ENCODE measurements at regions not wholly inside any gene's neighbourhood (a gene's known extent, or its start where the extent isn't known, plus 50 kb on each side); places are given as distances from the start of the nearest gene placed in this dataset.
"Not testable (repeated sequence)": the region's sequence is repeated elsewhere in the genome, so short reads cannot be mapped to it uniquely, and the experiment has no call there.

GRCh38 chr16:26863931-26864330 is 202.8 kb upstream of the C16orf82 start:
- DNase-seq (ENCODE audit: low read depth in 3 of 3) = no peak

GRCh38 chr16:26874318-26874717 is 192.4 kb upstream of the C16orf82 start:
- DNase-seq (ENCODE audit: low read depth in 3 of 3) = not testable (repeated sequence)

GRCh38 chr16:26877421-26877820 is 189.3 kb upstream of the C16orf82 start:
- no peak for DNase-seq (ENCODE audit: low read depth in 3 of 3)

GRCh38 chr16:26885674-26886073 is 181.1 kb upstream of the C16orf82 start:
- DNase-seq (ENCODE audit: low read depth in 3 of 3) = no peak

GRCh38 chr16:26889740-26890139 is 177.0 kb upstream of the C16orf82 start:
- no peak for DNase-seq (ENCODE audit: low read depth in 3 of 3)

- no peak for DNase-seq (ENCODE audit: low read depth in 3 of 3)
Observed at GRCh38 chr16:26898200-26898599, 168.5 kb upstream of the C16orf82 start.

GRCh38 chr16:26901196-26901861 is 165.4 kb upstream of the C16orf82 start:
- DNase-seq (ENCODE audit: low read depth in 3 of 3) = no peak

- DNase-seq (ENCODE audit: low read depth in 3 of 3) = no peak
Observed at GRCh38 chr16:26901983-26902382, 164.7 kb upstream of the C16orf82 start.

GRCh38 chr16:26905336-26905735 is 161.4 kb upstream of the C16orf82 start:
- DNase-seq (ENCODE audit: low read depth in 3 of 3) = no peak

- DNase-seq (ENCODE audit: low read depth in 3 of 3) = no peak
Observed at GRCh38 chr16:26909623-26910022, 157.1 kb upstream of the C16orf82 start.

GRCh38 chr16:26911436-26911835 is 155.3 kb upstream of the C16orf82 start:
- no peak for DNase-seq (ENCODE audit: low read depth in 3 of 3)

- no peak for DNase-seq (ENCODE audit: low read depth in 3 of 3)
Observed at GRCh38 chr16:26913851-26914250, 152.9 kb upstream of the C16orf82 start.

GRCh38 chr16:26930786-26931581 is 135.7 kb upstream of the C16orf82 start:
- no peak for DNase-seq (ENCODE audit: low read depth in 3 of 3)

- DNase-seq (ENCODE audit: low read depth in 3 of 3) = no peak
Observed at GRCh38 chr16:26950636-26951035, 116.1 kb upstream of the C16orf82 start.

GRCh38 chr16:26951950-26952349 is 114.8 kb upstream of the C16orf82 start:
- no peak for DNase-seq (ENCODE audit: low read depth in 3 of 3)

GRCh38 chr16:26952411-26952810 is 114.3 kb upstream of the C16orf82 start:
- DNase-seq (ENCODE audit: low read depth in 3 of 3) = no peak

GRCh38 chr16:26957283-26957859 is 109.4 kb upstream of the C16orf82 start:
- no peak for DNase-seq (ENCODE audit: low read depth in 3 of 3)

GRCh38 chr16:26959416-26960009 is 107.2 kb upstream of the C16orf82 start:
- DNase-seq (ENCODE audit: low read depth in 3 of 3) = no peak

GRCh38 chr16:26961459-26961858 is 105.3 kb upstream of the C16orf82 start:
- DNase-seq (ENCODE audit: low read depth in 3 of 3) = no peak

GRCh38 chr16:26963109-26963508 is 103.6 kb upstream of the C16orf82 start:
- no peak for DNase-seq (ENCODE audit: low read depth in 3 of 3)

- no peak for DNase-seq (ENCODE audit: low read depth in 3 of 3)
Observed at GRCh38 chr16:26969589-26970231, 97.0 kb upstream of the C16orf82 start.

GRCh38 chr16:26970292-26970691 is 96.4 kb upstream of the C16orf82 start:
- no peak for DNase-seq (ENCODE audit: low read depth in 3 of 3)
